Aorta (tissue), 5 donors: ENCODE measurements at regions not wholly inside any gene's neighbourhood (a gene's known extent, or its start where the extent isn't known, plus 50 kb on each side); places are given as distances from the start of the nearest gene placed in this dataset.

Experiments
- ATAC-seq: fragments of 200-7000 bp; cut with Tn5 transposase; one replicate; pipeline ENCODE4 v1.9.1; 2022; ENCODE audit warnings: moderate library complexity; ENCODE audit not compliant: low FRiP score
- DNase-seq, 2 donors: peaks; one replicate each; pipeline ENCODE4 v3.0.0-alpha.2; 2020
- H3K27ac ChIP-seq, 2 donors: one replicate each; pipeline ENCODE4 v1.5.1; 2013; ENCODE audit warnings: low read length in 2 of 2, mild to moderate bottlenecking in 2 of 2, moderate library complexity in 2 of 2, control low read depth in 1 of 2, inconsistent platforms in 1 of 2, low read depth in 1 of 2
- H3K27me3 ChIP-seq, 2 donors: one replicate each; pipeline ENCODE4 v1.6.1; 2013; ENCODE audit warnings: control low read depth in 1 of 2, low read length in 1 of 2, mild to moderate bottlenecking in 1 of 2, moderate library complexity in 1 of 2; ENCODE audit not compliant: insufficient read depth in 2 of 2, control insufficient read depth in 1 of 2
- H3K36me3 ChIP-seq, 2 donors: one replicate each; pipeline ENCODE4 v1.6.1; 2013; ENCODE audit warnings: control low read depth in 1 of 2, low read length in 1 of 2, mild to moderate bottlenecking in 1 of 2; ENCODE audit not compliant: insufficient read depth in 2 of 2, control insufficient read depth in 1 of 2
- H3K4me1 ChIP-seq, 2 donors: one replicate each; pipeline ENCODE4 v1.6.1; 2013; ENCODE audit warnings: low read length in 2 of 2, control low read depth in 1 of 2, mild to moderate bottlenecking in 1 of 2, moderate library complexity in 1 of 2; ENCODE audit not compliant: insufficient read depth in 2 of 2, control insufficient read depth in 1 of 2
- H3K4me3 ChIP-seq, 2 donors: one replicate each; pipeline ENCODE4 v1.5.1; 2013; ENCODE audit warnings: low read length in 2 of 2, control low read depth in 1 of 2, mild to moderate bottlenecking in 1 of 2
- H3K9me3 ChIP-seq: one replicate; pipeline ENCODE4 v1.6.1; 2013; ENCODE audit warnings: mild to moderate bottlenecking, low read length; ENCODE audit not compliant: control insufficient read depth
- WGBS, 2 donors: extraction: QIAGEN DNeasy Blood & Tissue Kit; methylation state at CpG; one replicate each; pipeline ENCODE4 v1.1.7; 2013; 5-methylcytosine and 5-hydroxymethylcytosine counted together
- intact Hi-C, 2 donors: fragments of 100-400 bp; cut with DNase I; formaldehyde crosslinking; loops; one replicate each; pipeline versions ENCODE4 v1.14.2 to v1.15.0; 2022
- donor health status: healthy with polysubstance abuse.
- donor health status: Bipolar disorder and iron deficiency.
- donor health status: DM: no; HTN: no; CAD: no.
- donor health status: DM: no; HTN: no; CAD: no.
- donor health status: DM: yes; HTN: yes; CAD: no.

DNA sequence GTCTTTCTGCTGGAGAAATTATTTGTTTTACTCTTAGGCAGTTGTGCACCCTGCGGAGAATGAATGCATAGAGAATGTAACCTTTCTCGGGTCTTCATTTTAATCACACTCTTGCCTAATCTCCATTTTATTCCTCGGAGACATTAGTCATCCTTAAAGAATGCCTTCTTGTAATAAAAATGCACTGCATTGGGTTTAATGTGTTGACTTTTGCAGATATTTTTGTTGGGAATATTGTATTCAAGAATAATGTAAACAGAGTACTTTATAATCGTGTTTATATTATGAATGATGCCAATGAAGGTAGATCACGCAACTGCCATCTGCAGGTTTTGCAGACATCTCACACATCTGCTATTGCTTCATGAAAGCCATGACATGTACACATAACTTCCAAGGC lies 1093.9 kb upstream of the CDH6 start:
- Histone ChIP-seq H3K27ac (no peak overlapping the region), H3K4me1 (no peaks in the 10 kb centered on the region), H3K4me3 (no peak overlapping the region), H3K9me3 (no peaks in the 10 kb centered on the region), H3K27me3 (no peaks in the 10 kb centered on the region), H3K36me3 (no peaks in the 10 kb centered on the region)
- DNase-seq (no peak), ATAC-seq (no peak)
- WGBS, 2 donors, result 7 to 8% methylated on average over 5 of the region's 5 CpGs
- intact Hi-C loops, result no loop called here

GRCh38 chr5:30098940-30099339 lies 1094.5 kb upstream of the CDH6 start:
- DNase-seq (no peak), ATAC-seq (no peak)
- no peak overlapping the region for H3K27ac ChIP-seq
- H3K27me3 ChIP-seq, result no peaks in the 10 kb centered on the region
- intact Hi-C loops, result no loop called here
- H3K4me1 ChIP-seq, result no peaks in the 10 kb centered on the region
- WGBS, 2 donors, result 66 to 70% methylated on average over 3 of the region's 3 CpGs
- H3K9me3 ChIP-seq, result no peaks in the 10 kb centered on the region
- no peaks in the 10 kb centered on the region for H3K36me3 ChIP-seq
- H3K4me3 ChIP-seq, result no peak overlapping the region

DNA sequence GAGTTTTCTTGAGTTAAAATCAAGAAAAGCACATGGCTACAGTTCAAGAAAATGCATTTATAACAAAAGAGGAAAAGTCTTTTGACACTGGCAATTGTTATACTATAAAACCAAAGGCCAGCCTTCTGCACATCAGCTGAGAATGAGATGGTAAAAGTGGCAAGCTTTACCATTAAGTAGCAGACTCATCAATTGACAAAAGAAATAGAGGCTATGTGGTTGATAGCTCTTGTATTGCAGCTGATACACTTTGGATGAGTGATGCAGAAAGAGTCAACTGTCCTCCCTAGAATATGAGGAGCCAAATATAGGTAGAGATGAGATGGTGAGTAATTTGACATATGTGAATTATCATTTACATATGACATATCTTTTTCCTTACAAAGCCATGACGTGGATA lies 1100.9 kb upstream of the CDH6 start:
- no peak for ATAC-seq
- H3K4me1 ChIP-seq, result no peaks in the 10 kb centered on the region
- no peaks in the 10 kb centered on the region for H3K27me3 ChIP-seq
- DNase-seq, result no peak
- peaks cover 2% of the 10 kb centered on the region for H3K9me3 ChIP-seq
- no peaks in the 10 kb centered on the region for H3K36me3 ChIP-seq
- no peak overlapping the region for H3K4me3 ChIP-seq
- intact Hi-C loops, result no loop called here
- WGBS, 2 donors, result 60 to 63% methylated on average over 1 of the region's 1 CpG
- H3K27ac ChIP-seq, result no peak overlapping the region

- DNase-seq (peak in 1 of 2 donors; percentile 67), ATAC-seq (peak; percentile 56)
- H3K4me1 ChIP-seq, result no peaks in the 10 kb centered on the region
- WGBS, 2 donors, result 88 to 89% methylated on average over 18 of the region's 18 CpGs
- H3K4me3 ChIP-seq, result no peak overlapping the region
- no peaks in the 10 kb centered on the region for H3K36me3 ChIP-seq
- no peaks in the 10 kb centered on the region for H3K9me3 ChIP-seq
- intact Hi-C loops, result no loop called here
- H3K27ac ChIP-seq, result no peak overlapping the region
- no peaks in the 10 kb centered on the region for H3K27me3 ChIP-seq
These were observed 1123.8 kb upstream of the CDH6 start for GRCh38 chr5:30069441-30070263.

- Histone ChIP-seq H3K27me3 (no peaks in the 10 kb centered on the region), H3K9me3 (no peaks in the 10 kb centered on the region), H3K27ac (no peak overlapping the region), H3K4me3 (no peak overlapping the region), H3K4me1 (no peaks in the 10 kb centered on the region), H3K36me3 (no peaks in the 10 kb centered on the region)
- ATAC-seq, result no peak
- intact Hi-C loops, result no loop called here
- no peak for DNase-seq
These were observed 1130.0 kb upstream of the CDH6 start for GRCh38 chr5:30063503-30063902.

- intact Hi-C loops, result no loop called here
- no peak for DNase-seq
These were observed 1141.5 kb upstream of the CDH6 start for GRCh38 chr5:30051976-30052375.

DNA sequence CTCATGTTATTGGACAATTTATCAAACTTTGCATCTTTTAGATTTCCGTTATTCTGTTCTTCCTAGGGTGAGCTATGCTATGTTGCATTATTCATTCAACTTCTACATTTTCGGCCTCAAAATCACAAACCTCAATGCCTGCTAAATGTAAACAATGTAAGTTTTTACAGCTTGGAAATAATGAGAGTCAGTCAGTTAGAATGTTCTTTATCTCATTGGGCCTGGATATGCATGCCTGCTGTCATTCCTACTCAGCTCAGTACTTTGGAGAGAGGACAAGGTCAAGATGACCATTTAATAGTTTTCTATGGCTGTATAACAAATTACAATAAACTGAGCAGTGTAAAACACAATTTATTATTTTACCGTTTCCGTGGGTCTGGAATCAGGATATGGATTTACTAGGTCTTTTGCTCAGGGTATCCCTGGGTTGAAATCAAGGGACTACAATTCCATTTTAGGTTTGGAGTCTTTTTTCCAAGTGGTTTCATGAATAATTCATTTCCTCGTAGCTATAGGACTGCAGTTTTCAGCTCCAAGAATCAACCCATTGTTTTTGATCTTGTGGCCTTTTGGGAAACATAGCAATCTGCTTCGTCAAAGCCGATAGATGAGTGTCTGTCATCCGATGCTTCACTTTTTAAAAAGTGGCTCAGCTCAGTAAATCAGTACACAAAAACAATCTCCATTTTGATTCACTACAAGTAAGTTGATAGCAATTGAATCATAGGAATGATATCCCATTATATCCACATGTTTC lies 1143.2 kb upstream of the CDH6 start:
- H3K9me3 ChIP-seq, result no peaks in the 10 kb centered on the region
- no peaks in the 10 kb centered on the region for H3K4me1 ChIP-seq
- no peak overlapping the region for H3K4me3 ChIP-seq
- no peak for ATAC-seq
- WGBS, 2 donors, result 64 to 66% methylated on average over 8 of the region's 8 CpGs
- intact Hi-C loops, result no loop called here
- no peaks in the 10 kb centered on the region for H3K36me3 ChIP-seq
- H3K27ac ChIP-seq, result no peak overlapping the region
- no peak for DNase-seq
- no peaks in the 10 kb centered on the region for H3K27me3 ChIP-seq

More at GRCh38 chr5:30051976-30052375, 1141.5 kb upstream of the CDH6 start:
- no peaks in the 10 kb centered on the region for H3K4me1 ChIP-seq
- no peaks in the 10 kb centered on the region for H3K27me3 ChIP-seq
- no peaks in the 10 kb centered on the region for H3K36me3 ChIP-seq
- H3K4me3 ChIP-seq, result no peak overlapping the region
- no peak for ATAC-seq
- H3K9me3 ChIP-seq, result no peaks in the 10 kb centered on the region
- H3K27ac ChIP-seq, result no peak overlapping the region
- WGBS, 2 donors, result 62 to 65% methylated on average over 2 of the region's 2 CpGs

DNA sequence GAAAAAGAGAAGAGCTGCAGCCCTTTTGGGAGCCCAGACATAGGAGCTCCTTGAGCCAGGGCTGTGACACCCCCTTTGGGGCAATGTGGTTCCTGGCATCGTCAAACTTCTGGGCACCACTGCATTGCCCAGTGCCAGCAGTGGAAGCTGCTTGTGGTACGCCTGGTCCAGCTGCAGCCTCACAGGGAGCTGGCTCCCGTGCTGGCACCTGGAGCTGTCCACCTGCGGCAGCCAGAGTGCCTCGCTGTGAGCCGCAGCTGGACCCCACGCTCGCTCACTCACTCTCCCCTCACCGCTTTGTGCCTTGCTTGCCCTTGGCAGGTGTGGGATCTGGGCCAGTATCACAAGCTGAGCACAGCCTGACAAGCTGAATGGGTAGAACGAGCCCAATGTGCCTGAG lies 1150.8 kb upstream of the CDH6 start:
- H3K27me3 ChIP-seq, result no peaks in the 10 kb centered on the region
- no peak overlapping the region for H3K27ac ChIP-seq
- H3K36me3 ChIP-seq, result no peaks in the 10 kb centered on the region
- no peak for DNase-seq
- no peaks in the 10 kb centered on the region for H3K4me1 ChIP-seq
- 80 to 83% methylated on average over 10 of the region's 10 CpGs for WGBS, 2 donors
- no peaks in the 10 kb centered on the region for H3K9me3 ChIP-seq
- intact Hi-C loops, result no loop called here
- H3K4me3 ChIP-seq, result no peak overlapping the region
- ATAC-seq, result peak; percentile 20
